ENCODE measurements at regions not wholly inside any gene's neighbourhood (a gene's known extent, or its start where the extent isn't known, plus 50 kb on each side); places are given as distances from the start of the nearest gene placed in this dataset.
"Not testable (repeated sequence)": the region's sequence is repeated elsewhere in the genome, so short reads cannot be mapped to it uniquely, and the experiment has no call there.

DNA sequence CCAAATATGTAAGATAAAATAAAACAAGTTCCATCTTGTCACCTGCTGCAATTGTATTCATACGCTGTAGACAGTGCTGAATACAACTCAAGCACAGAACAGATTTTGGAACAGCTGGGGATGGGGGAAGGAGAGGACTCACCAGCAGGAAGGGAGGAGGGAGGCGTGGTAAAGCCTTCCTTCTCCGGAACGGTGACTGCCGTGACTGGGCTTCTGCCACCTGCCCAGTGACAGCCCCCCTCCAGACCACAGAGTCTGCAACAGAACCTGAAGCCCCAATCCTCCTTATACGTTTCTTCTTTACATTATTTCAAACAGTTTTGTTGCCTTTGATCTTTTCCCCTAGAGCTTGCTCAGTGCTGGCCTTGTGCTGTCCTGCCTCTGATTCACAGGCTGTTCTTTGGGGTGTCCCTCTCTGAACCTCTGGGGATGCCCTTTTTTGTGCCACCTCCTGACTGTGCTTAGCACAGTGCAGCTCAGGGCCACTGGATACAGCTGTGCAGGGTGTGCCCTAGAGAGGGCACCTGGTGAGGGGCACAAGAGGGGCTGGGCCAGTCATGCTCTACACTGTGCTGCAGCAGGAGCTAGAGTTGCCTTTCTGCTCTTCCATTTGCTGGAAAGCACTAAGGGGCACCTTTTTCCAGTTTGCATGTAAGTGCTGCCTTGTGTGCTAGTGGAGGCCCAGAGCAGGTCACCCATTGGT, 213.0 kb downstream of the ZIC5 start:
- intact Hi-C loops (cut with DNase I; ENCODE audit: low total_unique reads): no loop called here
- H3K27ac ChIP-seq: no peak overlapping the region
- no peaks in the 10 kb centered on the region for H3K36me3 ChIP-seq
- TF ChIP-seq, protein P1, sequence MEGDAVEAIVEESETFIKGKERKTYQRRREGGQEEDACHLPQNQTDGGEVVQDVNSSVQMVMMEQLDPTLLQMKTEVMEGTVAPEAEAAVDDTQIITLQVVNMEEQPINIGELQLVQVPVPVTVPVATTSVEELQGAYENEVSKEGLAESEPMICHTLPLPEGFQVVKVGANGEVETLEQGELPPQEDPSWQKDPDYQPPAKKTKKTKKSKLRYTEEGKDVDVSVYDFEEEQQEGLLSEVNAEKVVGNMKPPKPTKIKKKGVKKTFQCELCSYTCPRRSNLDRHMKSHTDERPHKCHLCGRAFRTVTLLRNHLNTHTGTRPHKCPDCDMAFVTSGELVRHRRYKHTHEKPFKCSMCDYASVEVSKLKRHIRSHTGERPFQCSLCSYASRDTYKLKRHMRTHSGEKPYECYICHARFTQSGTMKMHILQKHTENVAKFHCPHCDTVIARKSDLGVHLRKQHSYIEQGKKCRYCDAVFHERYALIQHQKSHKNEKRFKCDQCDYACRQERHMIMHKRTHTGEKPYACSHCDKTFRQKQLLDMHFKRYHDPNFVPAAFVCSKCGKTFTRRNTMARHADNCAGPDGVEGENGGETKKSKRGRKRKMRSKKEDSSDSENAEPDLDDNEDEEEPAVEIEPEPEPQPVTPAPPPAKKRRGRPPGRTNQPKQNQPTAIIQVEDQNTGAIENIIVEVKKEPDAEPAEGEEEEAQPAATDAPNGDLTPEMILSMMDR (IDR thresholded peaks at IDR 0.05): no peak
- H3K4me1 ChIP-seq: no peaks in the 10 kb centered on the region
- no peaks in the 10 kb centered on the region for H3K27me3 ChIP-seq
- H3K4me3 ChIP-seq: no peak overlapping the region
- DNase-seq: no peak
- peaks cover 4 to 37% (median 13%) of the 10 kb centered on the region in 3 donors for H3K9me3 ChIP-seq

DNA sequence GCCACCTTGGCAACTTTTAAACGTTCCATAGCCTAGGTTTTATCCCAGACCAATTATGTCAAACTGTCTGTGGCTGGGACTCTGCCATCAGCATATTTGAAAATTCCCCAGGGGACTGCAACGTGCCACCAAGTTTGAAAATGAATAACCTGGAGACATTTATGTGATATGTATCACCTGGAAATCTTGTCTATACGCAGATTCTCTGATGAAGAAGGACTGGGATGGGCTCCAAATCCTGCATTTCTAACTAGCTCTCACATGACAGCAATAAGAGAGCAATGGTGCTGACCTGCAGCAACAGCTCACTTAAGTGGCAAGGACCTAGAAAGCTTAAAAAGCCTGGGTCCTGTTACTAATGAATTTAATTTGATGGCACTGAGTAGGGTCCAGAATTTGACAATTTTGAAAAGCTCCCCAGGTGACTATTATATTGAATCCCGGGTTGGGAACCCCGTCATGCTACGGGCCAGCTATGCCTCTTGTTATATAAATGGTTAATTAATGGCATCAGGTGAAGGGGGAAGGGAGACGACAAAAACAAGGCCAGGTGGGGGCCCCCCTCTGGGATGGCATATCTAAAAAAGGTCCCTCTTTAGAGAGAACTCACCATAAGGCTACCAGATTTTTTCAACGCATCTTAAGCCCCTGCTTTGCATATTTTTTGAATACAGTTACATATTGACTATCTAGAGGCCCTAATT, 213.7 kb downstream of the ZIC5 start:
- no peak for DNase-seq
- Histone ChIP-seq H3K27ac (no peak overlapping the region), H3K4me3 (no peak overlapping the region), H3K4me1 (no peaks in the 10 kb centered on the region), H3K9me3 (peaks cover 4 to 35% (median 9%) of the 10 kb centered on the region in 3 donors), H3K27me3 (no peaks in the 10 kb centered on the region), H3K36me3 (no peaks in the 10 kb centered on the region)
- intact Hi-C loops (cut with DNase I; ENCODE audit: low total_unique reads): no loop called here
- TF ChIP-seq, protein P1 (IDR thresholded peaks at IDR 0.05): no peak

DNA sequence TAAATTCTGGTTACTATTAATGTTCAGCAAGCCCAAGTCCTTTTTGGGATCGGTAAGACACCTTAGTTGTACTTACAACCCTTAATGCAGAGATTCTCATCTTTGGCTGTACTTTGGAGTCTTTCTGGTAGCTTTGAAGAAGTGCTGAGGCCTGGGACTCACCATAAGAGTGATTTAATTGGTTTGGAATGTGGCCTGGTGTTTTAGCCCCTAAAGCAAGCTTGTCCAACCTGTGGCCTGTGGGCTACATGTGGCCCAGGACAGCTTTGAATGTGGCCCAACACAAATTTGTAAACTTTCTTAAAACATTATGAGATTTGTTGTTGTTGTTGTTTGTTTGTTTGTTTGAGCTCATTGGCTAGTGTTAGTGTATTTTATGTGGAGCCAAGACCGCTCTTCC, 215.3 kb downstream of the ZIC5 start:
- no peak for DNase-seq
- intact Hi-C loops (cut with DNase I; ENCODE audit: low total_unique reads): no loop called here
- peaks cover 0 to 28% (median under 1%) of the 10 kb centered on the region in 3 donors for H3K9me3 ChIP-seq
- TF ChIP-seq, protein P1 (IDR thresholded peaks at IDR 0.05): no peak
- H3K27ac ChIP-seq: no peak overlapping the region
- H3K36me3 ChIP-seq: no peaks in the 10 kb centered on the region
- H3K4me3 ChIP-seq: no peak overlapping the region
- H3K27me3 ChIP-seq: no peaks in the 10 kb centered on the region
- no peaks in the 10 kb centered on the region for H3K4me1 ChIP-seq

DNA sequence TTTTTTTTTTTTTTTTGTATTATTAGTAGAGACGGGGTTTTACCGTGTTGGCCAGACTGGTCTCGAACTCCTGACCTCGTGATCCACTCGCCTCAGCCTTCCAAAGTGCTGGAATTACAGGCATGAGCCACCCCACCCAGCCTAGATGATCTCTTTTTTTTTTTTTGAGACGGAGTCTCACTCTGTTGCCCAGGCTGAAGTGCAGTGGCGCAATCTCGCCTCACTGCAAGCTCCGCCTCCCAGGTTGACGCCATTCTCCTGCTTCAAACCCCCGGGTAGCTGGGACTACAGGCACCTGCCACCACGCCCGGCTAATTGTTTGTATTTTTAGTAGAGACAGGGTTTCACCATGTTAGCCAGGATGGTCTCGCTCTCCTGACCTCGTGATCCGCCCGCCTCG, 216.8 kb downstream of the ZIC5 start:
- H3K4me3 ChIP-seq; DNase-seq; H3K4me1 ChIP-seq; H3K27ac ChIP-seq; intact Hi-C loops (cut with DNase I; ENCODE audit: low total_unique reads); H3K36me3 ChIP-seq; H3K27me3 ChIP-seq: not testable (repeated sequence)
- peaks cover 0 to 13% (median 0%) of the 10 kb centered on the region in 3 donors for H3K9me3 ChIP-seq

DNA sequence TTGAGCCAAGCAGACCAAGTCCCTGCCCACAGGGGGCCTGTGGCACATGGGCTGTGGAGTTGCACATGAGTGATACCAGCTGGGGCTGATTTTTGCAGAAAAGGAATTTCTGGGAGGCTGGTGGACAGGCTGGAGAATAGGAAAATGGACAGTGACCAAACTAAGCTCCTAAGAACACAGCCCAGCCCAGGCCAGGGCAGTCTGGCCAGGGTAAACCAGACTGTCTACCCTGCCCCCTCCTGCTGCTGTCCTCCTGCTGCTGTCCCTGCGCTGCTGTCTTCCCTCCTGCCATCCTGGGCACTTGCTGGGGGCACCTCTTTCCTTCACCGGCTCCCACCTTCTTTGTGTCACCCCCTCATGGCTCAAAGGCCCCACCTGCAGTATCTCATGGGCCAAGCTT, 219.2 kb downstream of the ZIC5 start:
- H3K27me3 ChIP-seq: no peaks in the 10 kb centered on the region
- no peaks in the 10 kb centered on the region for H3K9me3 ChIP-seq
- H3K36me3 ChIP-seq: no peaks in the 10 kb centered on the region
- no peak overlapping the region for H3K27ac ChIP-seq
- no peak overlapping the region for H3K4me3 ChIP-seq
- TF ChIP-seq, protein P1 (IDR thresholded peaks at IDR 0.05): no peak
- intact Hi-C loops (cut with DNase I; ENCODE audit: low total_unique reads): no loop called here
- H3K4me1 ChIP-seq: no peaks in the 10 kb centered on the region
- no peak for DNase-seq

DNA sequence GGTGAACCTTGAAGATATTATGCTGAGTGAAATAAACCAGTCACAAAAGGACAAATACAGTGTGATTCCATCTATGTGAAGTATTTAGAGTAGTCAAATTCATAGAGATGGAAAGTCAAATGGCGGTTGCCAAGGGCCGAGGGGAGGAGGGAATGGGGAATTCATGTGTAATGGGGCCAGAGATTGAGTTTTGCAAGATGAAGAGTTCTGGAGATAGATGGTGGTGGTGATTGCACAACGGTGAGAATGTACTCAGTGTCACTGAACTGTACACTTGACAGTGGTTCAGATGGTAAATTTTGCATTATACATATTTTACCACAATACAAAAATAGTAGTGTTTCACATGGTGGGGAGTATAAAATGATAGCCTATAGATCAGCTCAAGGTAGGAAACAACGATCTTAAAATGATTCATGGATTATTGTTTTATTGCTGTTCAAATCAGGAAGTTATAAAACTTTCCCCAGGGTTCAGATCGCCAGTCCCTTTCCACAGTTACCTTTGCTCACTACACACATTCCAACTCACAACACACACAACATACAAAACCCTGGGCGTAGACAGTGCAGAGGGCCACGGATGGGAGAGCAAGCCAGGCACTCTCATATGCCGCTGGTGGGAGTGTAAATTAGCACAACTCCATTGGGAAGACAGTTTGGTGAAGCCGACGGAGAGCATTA, 219.9 kb downstream of the ZIC5 start:
- H3K27me3 ChIP-seq: no peaks in the 10 kb centered on the region
- H3K4me1 ChIP-seq: no peaks in the 10 kb centered on the region
- intact Hi-C loops (cut with DNase I; ENCODE audit: low total_unique reads): no loop called here
- no peak overlapping the region for H3K4me3 ChIP-seq
- DNase-seq: no peak
- H3K9me3 ChIP-seq: no peaks in the 10 kb centered on the region
- TF ChIP-seq, protein P1 (IDR thresholded peaks at IDR 0.05): no peak
- H3K36me3 ChIP-seq: no peaks in the 10 kb centered on the region
- no peak overlapping the region for H3K27ac ChIP-seq
